H1 (cell line): ENCODE measurements at regions not wholly inside any gene's neighbourhood (a gene's known extent, or its start where the extent isn't known, plus 50 kb on each side); places are given as distances from the start of the nearest gene placed in this dataset.

ENCODE experiments used
- BACH1 ChIP-seq: IDR thresholded peaks from 2 replicates; pipeline ENCODE4 v1.6.1; 2012; ENCODE audit warnings: low read length, improper control_type of control experiment
- CHD7 ChIP-seq: fragments of 300-600 bp; sonication (generic); IDR thresholded peaks from 2 replicates; pipeline ENCODE4 v1.7.1; 2012; ENCODE audit warnings: low read length, moderate library complexity, mild to moderate bottlenecking, inconsistent platforms; ENCODE audit not compliant: insufficient replicate concordance
- RFX5 ChIP-seq: IDR thresholded peaks from 2 replicates; pipeline ENCODE4 v1.6.1; 2011; ENCODE audit warnings: low read depth, low read length, improper control_type of control experiment, borderline replicate concordance
- TCF12 ChIP-seq: IDR thresholded peaks from 2 replicates; pipeline ENCODE4 v1.6.1; 2011; ENCODE audit warnings: low read depth, mild to moderate bottlenecking, low read length

- TF ChIP-seq CHD7 (no peak), BACH1 (no peak), TCF12 (no peak), RFX5 (no peak)
Measured at GRCh38 chr11:106420686-106421085, 343.2 kb downstream of the AASDHPPT start (continued).
